Nephron progenitor cell (in vitro differentiated cells): ENCODE measurements at regions not wholly inside any gene's neighbourhood (a gene's known extent, or its start where the extent isn't known, plus 50 kb on each side); places are given as distances from the start of the nearest gene placed in this dataset.

Experiments
- DNase-seq: peaks from one replicate; pipeline ENCODE4 v3.0.0; 2021
- H3K27ac Mint-ChIP-seq: 2 replicates; pipeline ENCODE4 v1.8.0; 2021; ENCODE audit warnings: mild to moderate bottlenecking, moderate library complexity, mixed read lengths
- H3K27me3 Mint-ChIP-seq: 2 replicates; pipeline ENCODE4 v1.8.0; 2021; ENCODE audit warnings: mild to moderate bottlenecking, low read depth, mixed read lengths; ENCODE audit not compliant: poor library complexity
- H3K36me3 Mint-ChIP-seq: 2 replicates; pipeline ENCODE4 v1.8.0; 2021; ENCODE audit warnings: low read depth, mixed read lengths
- H3K4me1 Mint-ChIP-seq: 2 replicates; pipeline ENCODE4 v1.8.0; 2021; ENCODE audit warnings: mixed read lengths
- H3K4me3 Mint-ChIP-seq: 2 replicates; pipeline ENCODE4 v1.8.0; 2021; ENCODE audit warnings: mild to moderate bottlenecking, moderate library complexity, mixed read lengths
- H3K9me3 Mint-ChIP-seq: 2 replicates; pipeline ENCODE4 v1.8.0; 2021; ENCODE audit warnings: mild to moderate bottlenecking, moderate library complexity, mixed read lengths
- CTCF ChIP-seq: fragments of 200-600 bp; sonication (generic); IDR thresholded peaks from 2 replicates; pipeline ENCODE4 v1.5.0; 2021; ENCODE audit warnings: antibody characterized with exemption

GRCh38 chr3:24598695-24599470, 104.2 kb upstream of the THRB start:
- Mint-ChIP-seq H3K4me3 (no peak overlapping the region), H3K4me1 (no peaks in the 10 kb centered on the region), H3K27me3 (no peaks in the 10 kb centered on the region), H3K36me3 (no peaks in the 10 kb centered on the region), H3K27ac (no peak overlapping the region), H3K9me3 (no peaks in the 10 kb centered on the region)
- DNase-seq: no peak
- TF ChIP-seq CTCF: no peak

- no peak for TF ChIP-seq CTCF
- Mint-ChIP-seq H3K27me3 (peaks cover 3% of the 10 kb centered on the region), H3K9me3 (no peaks in the 10 kb centered on the region), H3K4me1 (no peaks in the 10 kb centered on the region), H3K27ac (no peak overlapping the region), H3K36me3 (no peaks in the 10 kb centered on the region), H3K4me3 (no peak overlapping the region)
- DNase-seq: no peak
Observed at GRCh38 chr3:24601066-24601939, 106.7 kb upstream of the THRB start.

- no peaks in the 10 kb centered on the region for H3K9me3 Mint-ChIP-seq
- no peak overlapping the region for H3K27ac Mint-ChIP-seq
- H3K4me1 Mint-ChIP-seq: peaks cover 12% of the 10 kb centered on the region
- peaks cover 10% of the 10 kb centered on the region for H3K27me3 Mint-ChIP-seq
- H3K36me3 Mint-ChIP-seq: no peaks in the 10 kb centered on the region
- no peak overlapping the region for H3K4me3 Mint-ChIP-seq
- DNase-seq: no peak
- TF ChIP-seq CTCF: no peak
Observed at GRCh38 chr3:24604215-24604614, 109.6 kb upstream of the THRB start.

- H3K27ac Mint-ChIP-seq: no peak overlapping the region
- H3K27me3 Mint-ChIP-seq: peaks cover 10% of the 10 kb centered on the region
- no peaks in the 10 kb centered on the region for H3K9me3 Mint-ChIP-seq
- no peak for TF ChIP-seq CTCF
- H3K36me3 Mint-ChIP-seq: no peaks in the 10 kb centered on the region
- peaks cover 12% of the 10 kb centered on the region for H3K4me1 Mint-ChIP-seq
- no peak overlapping the region for H3K4me3 Mint-ChIP-seq
- no peak for DNase-seq
Observed at GRCh38 chr3:24605511-24606028, 110.9 kb upstream of the THRB start.

GRCh38 chr3:24607281-24607680, 112.6 kb upstream of the THRB start:
- no peak overlapping the region for H3K27ac Mint-ChIP-seq
- no peak for DNase-seq
- TF ChIP-seq CTCF: no peak
- peaks cover 12% of the 10 kb centered on the region for H3K4me1 Mint-ChIP-seq
- H3K9me3 Mint-ChIP-seq: no peaks in the 10 kb centered on the region
- H3K36me3 Mint-ChIP-seq: no peaks in the 10 kb centered on the region
- H3K4me3 Mint-ChIP-seq: no peak overlapping the region
- peaks cover 10% of the 10 kb centered on the region for H3K27me3 Mint-ChIP-seq
